Activated B cell treated with CpG ODN at 0.5 μM for 24 hours (primary cell): ENCODE measurements at regions not wholly inside any gene's neighbourhood (a gene's known extent, or its start where the extent isn't known, plus 50 kb on each side); places are given as distances from the start of the nearest gene placed in this dataset.
"Not testable (repeated sequence)": the region's sequence is repeated elsewhere in the genome, so short reads cannot be mapped to it uniquely, and the experiment has no call there.

Experiments used
- ATAC-seq: fragments of 200-7000 bp; cut with Tn5 transposase; one replicate; pipeline ENCODE4 v1.10.0; 2021; ENCODE audit warnings: low read depth, mild to moderate bottlenecking, moderate library complexity
- CTCF ChIA-PET: fragments of 350-600 bp; sonication (Branson Sonifier 250); formaldehyde crosslinking; loops from one replicate; lab custom pipeline; 2021; ENCODE audit warnings: antibody characterized with exemption; lab: Charles Lee
- POLR2A ChIA-PET: fragments of 350-600 bp; sonication (Branson Sonifier 250); formaldehyde crosslinking; loops from one replicate; lab custom pipeline; 2021; ENCODE audit warnings: antibody characterized with exemption; lab: Charles Lee
- DNase-seq: peaks from one replicate; pipeline ENCODE4 v3.0.0; 2022
- H3K27ac Mint-ChIP-seq: one replicate; pipeline ENCODE4 v1.8.0; 2020; ENCODE audit warnings: mixed read lengths
- H3K27me3 Mint-ChIP-seq: one replicate; pipeline ENCODE4 v1.8.0; 2021; ENCODE audit warnings: mixed read lengths
- H3K36me3 Mint-ChIP-seq: one replicate; pipeline ENCODE4 v1.8.0; 2021; ENCODE audit warnings: low read depth, mixed read lengths
- H3K4me1 Mint-ChIP-seq: one replicate; pipeline ENCODE4 v1.8.0; 2021; ENCODE audit warnings: mixed read lengths
- H3K4me3 Mint-ChIP-seq: one replicate; pipeline ENCODE4 v1.8.0; 2020; ENCODE audit warnings: mild to moderate bottlenecking, mixed read lengths
- H3K9me3 Mint-ChIP-seq: one replicate; pipeline ENCODE4 v1.8.0; 2020; ENCODE audit warnings: mixed read lengths
- intact Hi-C: fragments of 100-400 bp; cut with micrococcal nuclease; formaldehyde crosslinking; loops from one replicate; pipeline ENCODE4 v1.15.1; 2024
- TF ChIP-seq, protein P1 (sequence below): fragments of 200-600 bp; IDR thresholded peaks from one replicate; pipeline ENCODE4 v1.8.0; 2022; ENCODE audit warnings: antibody characterized with exemption, mild to moderate bottlenecking

DNA sequence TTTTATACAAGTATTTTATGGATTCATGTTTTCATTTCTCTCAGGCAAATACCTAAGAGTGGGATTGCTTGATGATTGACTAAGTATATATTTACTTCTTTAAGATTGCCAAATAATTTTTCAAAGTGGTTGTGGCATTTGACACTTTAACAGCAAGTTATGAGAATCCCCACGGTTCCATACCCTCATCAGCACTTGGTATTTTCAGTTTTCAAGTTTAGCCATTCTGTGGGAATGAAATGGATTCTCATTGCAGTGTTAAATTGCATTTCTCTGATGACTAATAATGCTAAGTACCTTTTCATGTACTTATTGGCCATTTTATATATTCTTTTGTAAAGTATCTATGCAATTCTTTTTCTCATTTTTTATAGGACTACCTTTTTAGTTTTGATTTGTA lies 301.5 kb upstream of the DIO3 start:
- no peaks in the 10 kb centered on the region for H3K4me1 Mint-ChIP-seq
- DNase-seq (no peak), ATAC-seq (no peak)
- intact Hi-C loops = no loop called here
- no peaks in the 10 kb centered on the region for H3K36me3 Mint-ChIP-seq
- H3K9me3 Mint-ChIP-seq = peaks cover 11% of the 10 kb centered on the region
- no peak overlapping the region for H3K4me3 Mint-ChIP-seq
- ChIA-PET POLR2A (no interaction called here), CTCF (no interaction called here)
- no peak overlapping the region for H3K27ac Mint-ChIP-seq
- no peaks in the 10 kb centered on the region for H3K27me3 Mint-ChIP-seq
- TF ChIP-seq, protein P1, sequence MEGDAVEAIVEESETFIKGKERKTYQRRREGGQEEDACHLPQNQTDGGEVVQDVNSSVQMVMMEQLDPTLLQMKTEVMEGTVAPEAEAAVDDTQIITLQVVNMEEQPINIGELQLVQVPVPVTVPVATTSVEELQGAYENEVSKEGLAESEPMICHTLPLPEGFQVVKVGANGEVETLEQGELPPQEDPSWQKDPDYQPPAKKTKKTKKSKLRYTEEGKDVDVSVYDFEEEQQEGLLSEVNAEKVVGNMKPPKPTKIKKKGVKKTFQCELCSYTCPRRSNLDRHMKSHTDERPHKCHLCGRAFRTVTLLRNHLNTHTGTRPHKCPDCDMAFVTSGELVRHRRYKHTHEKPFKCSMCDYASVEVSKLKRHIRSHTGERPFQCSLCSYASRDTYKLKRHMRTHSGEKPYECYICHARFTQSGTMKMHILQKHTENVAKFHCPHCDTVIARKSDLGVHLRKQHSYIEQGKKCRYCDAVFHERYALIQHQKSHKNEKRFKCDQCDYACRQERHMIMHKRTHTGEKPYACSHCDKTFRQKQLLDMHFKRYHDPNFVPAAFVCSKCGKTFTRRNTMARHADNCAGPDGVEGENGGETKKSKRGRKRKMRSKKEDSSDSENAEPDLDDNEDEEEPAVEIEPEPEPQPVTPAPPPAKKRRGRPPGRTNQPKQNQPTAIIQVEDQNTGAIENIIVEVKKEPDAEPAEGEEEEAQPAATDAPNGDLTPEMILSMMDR = no peak

DNA sequence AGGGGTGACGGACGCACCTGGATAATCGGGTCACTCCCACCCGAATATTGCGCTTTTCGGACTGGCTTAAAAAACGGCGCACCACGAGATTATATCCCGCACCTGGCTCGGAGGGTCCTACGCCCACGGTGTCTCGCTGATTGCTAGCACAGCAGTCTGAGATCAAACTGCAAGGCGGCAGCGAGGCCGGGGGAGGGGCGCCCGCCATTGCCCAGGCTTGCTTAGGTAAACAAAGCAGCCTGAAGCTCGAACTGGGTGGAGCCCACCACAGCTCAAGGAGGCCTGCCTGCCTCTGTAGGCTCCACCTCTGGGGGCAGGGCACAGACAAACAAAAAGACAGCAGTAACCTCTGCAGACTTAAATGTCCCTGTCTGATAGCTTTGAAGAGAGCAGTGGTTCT lies 294.9 kb upstream of the DIO3 start:
- CTCF ChIA-PET, H3K27me3 Mint-ChIP-seq, intact Hi-C loops, POLR2A ChIA-PET, H3K4me3 Mint-ChIP-seq, H3K27ac Mint-ChIP-seq, DNase-seq, H3K4me1 Mint-ChIP-seq, H3K36me3 Mint-ChIP-seq, ATAC-seq: not testable (repeated sequence)
- peaks cover 11% of the 10 kb centered on the region for H3K9me3 Mint-ChIP-seq

DNA sequence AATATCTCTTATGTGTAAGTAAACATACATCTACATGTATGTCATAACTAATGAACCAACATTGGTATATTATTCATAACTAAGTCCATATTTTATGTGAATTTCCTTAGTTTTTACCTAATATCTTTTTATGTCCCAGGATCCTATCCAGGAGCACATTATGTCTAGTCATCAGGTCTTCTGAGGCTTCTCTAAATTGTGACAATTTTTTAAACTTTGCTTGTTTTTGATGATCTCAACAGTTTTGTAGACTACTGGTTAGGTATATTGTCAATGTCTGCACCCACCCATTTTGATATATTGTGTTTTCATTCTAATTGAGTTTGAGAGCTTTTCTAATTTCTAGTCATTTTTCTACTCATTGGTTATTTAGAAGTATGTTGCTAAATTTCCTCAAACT lies 288.2 kb upstream of the DIO3 start:
- intact Hi-C loops = no loop called here
- ATAC-seq = no peak
- Mint-ChIP-seq H3K36me3 (no peaks in the 10 kb centered on the region), H3K9me3 (no peaks in the 10 kb centered on the region), H3K4me1 (no peaks in the 10 kb centered on the region), H3K4me3 (no peak overlapping the region), H3K27ac (no peak overlapping the region), H3K27me3 (no peaks in the 10 kb centered on the region)
- ChIA-PET POLR2A (no interaction called here), CTCF (no interaction called here)
- no peak for DNase-seq
- TF ChIP-seq, protein P1 = no peak

DNA sequence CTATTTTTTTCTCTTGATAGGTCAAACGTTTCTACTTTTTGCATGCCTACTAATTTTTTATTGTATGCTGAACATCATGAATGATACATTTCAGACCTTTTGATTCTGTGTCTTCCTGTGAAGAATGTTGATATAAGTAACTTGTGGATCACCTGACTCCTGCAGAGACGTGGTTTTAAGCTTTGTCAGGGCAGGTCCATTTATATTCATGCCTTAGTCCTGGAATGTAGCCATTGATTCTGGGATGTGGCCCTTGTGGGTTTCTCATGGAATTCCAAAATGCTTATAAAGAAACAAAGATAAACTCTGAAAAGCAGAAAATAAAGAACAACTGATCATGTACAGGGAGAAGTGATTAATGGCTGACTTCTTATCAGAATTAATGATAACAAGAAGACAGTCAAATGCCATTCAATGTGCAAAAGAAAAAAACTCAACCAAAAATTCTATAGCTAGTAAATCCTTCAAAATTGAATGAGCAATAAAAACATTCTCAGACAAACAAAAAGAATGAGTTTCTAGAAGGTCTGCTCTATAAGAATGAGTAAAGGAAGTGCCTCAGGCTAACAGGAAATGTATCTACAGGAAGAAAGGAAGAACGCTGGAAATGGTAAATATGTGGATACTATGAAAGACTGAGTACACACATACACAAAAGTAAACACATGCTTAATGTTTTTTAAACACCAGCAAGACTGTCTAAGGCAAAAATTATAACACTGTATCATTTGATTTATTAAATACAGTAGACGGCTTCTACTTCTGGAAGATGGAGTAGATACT lies 284.8 kb upstream of the DIO3 start:
- Mint-ChIP-seq H3K36me3 (no peaks in the 10 kb centered on the region), H3K4me3 (no peak overlapping the region), H3K9me3 (peaks cover 2% of the 10 kb centered on the region), H3K4me1 (no peaks in the 10 kb centered on the region), H3K27me3 (no peaks in the 10 kb centered on the region), H3K27ac (no peak overlapping the region)
- ChIA-PET CTCF (no interaction called here), POLR2A (no interaction called here)
- TF ChIP-seq, protein P1 = no peak
- intact Hi-C loops = no loop called here
- ATAC-seq (no peak), DNase-seq (no peak)

DNA sequence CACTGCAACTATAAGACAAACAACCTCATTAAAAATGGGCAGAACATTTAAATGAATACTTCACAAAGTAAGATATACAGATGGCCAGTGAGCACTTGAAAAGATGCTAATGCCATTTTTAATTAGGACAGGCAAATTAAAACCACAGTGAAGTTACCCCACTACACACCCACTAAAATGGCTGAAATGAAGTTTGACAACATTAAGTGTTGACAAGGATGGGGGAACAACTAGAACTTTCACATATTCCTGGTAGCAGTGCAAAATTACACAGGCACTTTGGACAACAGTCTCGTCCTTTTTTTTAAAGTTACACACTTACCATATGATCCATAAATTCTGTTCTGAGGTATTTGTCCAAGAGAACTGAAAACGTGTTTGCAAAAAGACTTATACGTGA lies 278.9 kb upstream of the DIO3 start:
- POLR2A ChIA-PET = no interaction called here
- CTCF ChIA-PET = no interaction called here
- TF ChIP-seq, protein P1 = no peak
- Mint-ChIP-seq H3K4me3 (no peak overlapping the region), H3K27ac (no peak overlapping the region), H3K4me1 (peaks cover 5% of the 10 kb centered on the region), H3K27me3 (peaks cover 10% of the 10 kb centered on the region), H3K36me3 (no peaks in the 10 kb centered on the region), H3K9me3 (peaks cover 2% of the 10 kb centered on the region)
- DNase-seq = no peak
- intact Hi-C loops = no loop called here
- ATAC-seq = no peak

DNA sequence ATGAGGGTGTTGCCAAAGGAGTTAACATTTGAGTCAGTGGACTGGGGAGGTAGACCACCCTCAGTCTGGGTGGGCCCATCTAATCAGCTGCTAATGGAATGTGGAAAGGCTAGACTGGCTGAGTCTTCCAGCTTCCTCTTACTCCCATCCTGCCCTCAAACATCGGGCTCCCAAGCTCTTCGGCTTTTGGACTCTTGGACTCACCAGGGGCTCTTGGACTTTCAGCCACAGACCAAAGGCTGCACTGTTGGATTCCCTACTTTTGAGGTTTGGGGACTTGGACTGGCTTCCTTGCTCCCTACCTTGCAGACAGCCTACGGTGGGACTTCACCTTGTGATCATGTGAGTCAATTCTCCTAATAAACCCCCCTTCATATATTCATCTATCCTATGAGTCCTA lies 276.6 kb upstream of the DIO3 start:
- peaks cover 10% of the 10 kb centered on the region for H3K27me3 Mint-ChIP-seq
- intact Hi-C loops = no loop called here
- no peak overlapping the region for H3K27ac Mint-ChIP-seq

More for the DNA sequence above, 276.6 kb upstream of the DIO3 start:
- ChIA-PET CTCF (no interaction called here), POLR2A (no interaction called here)
- no peak for ATAC-seq
- no peaks in the 10 kb centered on the region for H3K36me3 Mint-ChIP-seq
- H3K4me1 Mint-ChIP-seq = peaks cover 5% of the 10 kb centered on the region
- TF ChIP-seq, protein P1 = no peak
- no peaks in the 10 kb centered on the region for H3K9me3 Mint-ChIP-seq
- H3K4me3 Mint-ChIP-seq = no peak overlapping the region
- no peak for DNase-seq
